Activated gamma-delta T cell (primary cell): ENCODE measurements at regions not wholly inside any gene's neighbourhood (a gene's known extent, or its start where the extent isn't known, plus 50 kb on each side); places are given as distances from the start of the nearest gene placed in this dataset.

Experiments used
- DNase-seq: peaks from one replicate; lab custom pipeline; 2025; lab: John Stamatoyannopoulos, UW

- no peak for DNase-seq
These were observed 565.7 kb upstream of the WWC1 start for GRCh38 chr5:167725741-167726140.

DNA sequence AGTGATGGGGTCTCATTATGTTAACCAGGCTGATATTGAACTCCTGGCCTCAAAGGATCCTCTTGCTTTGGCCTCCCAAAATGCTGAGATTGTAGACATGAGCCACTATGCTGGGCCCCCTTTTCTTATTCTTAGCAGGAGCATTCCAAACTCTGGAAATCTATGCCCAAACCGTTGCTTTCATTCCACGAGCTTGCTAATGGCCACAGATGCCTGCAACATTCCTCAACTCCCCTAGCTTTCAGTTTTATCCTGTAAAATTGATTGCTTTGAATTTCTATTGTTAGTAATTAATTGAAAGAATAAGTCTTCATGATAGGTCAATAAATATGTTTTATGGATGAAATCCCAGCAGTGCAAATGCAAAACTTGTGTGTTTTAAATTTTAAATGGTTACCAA lies 564.8 kb upstream of the WWC1 start:
- no peak for DNase-seq

GRCh38 chr5:167730121-167730520 lies 561.3 kb upstream of the WWC1 start:
- no peak for DNase-seq

DNA sequence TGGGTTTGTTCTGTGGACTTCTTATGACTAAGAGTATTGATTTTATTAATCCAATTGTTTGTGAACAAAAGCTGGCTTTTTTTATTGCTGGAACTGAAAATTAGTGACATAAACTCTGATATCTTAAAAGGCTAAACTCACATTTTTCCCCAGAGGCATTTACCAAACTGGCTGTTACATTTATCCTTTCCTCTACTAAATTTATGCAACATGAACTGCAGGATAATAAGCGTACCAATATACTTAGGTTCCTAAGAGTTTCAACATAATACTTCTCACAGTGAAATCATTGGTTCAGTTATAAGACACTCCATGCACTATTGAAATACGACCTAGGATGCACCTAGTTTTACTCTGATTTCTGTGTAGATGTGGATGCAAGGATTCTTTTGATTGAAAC lies 560.8 kb upstream of the WWC1 start:
- no peak for DNase-seq

DNA sequence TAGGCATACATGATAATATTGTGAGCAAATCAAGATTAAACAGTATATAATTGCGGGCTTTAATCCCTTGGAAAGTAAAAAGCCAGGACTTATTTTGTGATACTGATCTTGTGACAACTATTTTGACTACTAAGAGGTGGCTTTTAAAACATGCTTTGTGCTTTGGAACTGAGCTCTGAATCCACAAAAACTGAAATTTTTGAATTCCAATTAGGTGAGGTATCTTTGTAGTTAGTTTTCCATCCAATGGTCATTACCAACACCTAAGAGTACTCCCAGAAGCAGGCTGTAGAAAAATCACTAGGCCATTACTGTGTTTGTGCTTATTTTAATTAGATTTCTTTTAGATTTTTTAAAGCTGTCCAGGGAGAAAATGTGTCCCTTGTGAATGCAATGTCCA lies 559.5 kb upstream of the WWC1 start:
- no peak for DNase-seq

DNA sequence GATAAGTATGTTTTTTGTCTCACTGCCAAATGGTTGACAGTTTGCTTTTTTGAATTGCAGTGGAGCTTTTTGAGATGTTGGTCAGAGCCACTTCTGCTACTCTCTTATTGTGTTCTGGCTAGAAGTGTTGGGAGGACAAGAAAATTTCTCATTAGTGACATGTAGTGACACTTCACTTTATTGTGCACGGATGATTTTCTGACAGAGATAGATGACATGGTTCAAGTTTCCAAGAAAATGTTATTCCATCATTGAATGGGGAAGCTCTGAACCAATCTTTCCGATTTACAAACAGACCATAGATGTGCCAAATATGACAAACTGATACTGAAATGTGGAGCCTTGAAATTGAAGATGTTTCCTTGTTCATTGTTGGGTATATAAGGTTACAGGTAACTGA lies 558.9 kb upstream of the WWC1 start:
- no peak for DNase-seq

DNA sequence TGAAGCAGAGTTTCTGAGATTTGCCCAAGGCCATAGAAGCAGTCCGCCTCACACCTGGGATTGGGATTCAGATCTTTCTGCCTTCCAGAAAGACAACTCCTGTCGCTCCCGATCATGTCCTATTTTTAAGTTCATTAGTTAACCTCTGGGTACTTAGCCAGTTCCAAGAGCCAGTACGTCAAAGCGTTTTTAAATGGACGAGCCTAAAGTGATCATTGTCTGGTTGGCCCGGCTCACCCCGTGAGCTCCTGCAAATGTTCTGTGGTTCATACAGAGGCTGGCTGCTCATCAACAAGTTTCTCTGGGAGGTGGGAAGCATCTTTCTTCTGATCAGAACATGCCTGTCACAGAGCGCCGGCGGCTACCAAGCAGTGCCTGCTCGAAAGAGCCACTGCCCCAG lies 554.5 kb upstream of the WWC1 start:
- no peak for DNase-seq

GRCh38 chr5:167743695-167744464 lies 547.6 kb upstream of the WWC1 start:
- DNase-seq, result no peak

GRCh38 chr5:167745868-167746267 lies 545.6 kb upstream of the WWC1 start:
- no peak for DNase-seq

DNA sequence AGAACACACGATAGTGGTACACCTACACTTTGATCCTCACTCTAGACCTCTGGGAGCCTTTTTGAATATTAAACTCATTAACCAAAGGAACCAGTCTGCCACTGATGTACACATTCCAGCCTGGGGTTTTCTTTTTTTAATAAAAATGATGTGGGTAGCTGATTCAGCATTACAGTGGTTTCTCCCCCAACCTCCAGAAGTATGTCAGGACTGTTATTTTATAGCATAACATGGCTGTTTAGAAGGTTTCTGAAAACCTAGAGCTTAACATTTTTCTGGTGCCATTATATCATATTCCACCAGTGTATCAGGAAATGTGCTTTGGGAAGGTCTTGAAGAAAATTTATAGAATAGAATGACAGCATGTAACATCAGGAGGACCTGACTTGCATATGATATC lies 540.9 kb upstream of the WWC1 start:
- DNase-seq, result no peak

DNA sequence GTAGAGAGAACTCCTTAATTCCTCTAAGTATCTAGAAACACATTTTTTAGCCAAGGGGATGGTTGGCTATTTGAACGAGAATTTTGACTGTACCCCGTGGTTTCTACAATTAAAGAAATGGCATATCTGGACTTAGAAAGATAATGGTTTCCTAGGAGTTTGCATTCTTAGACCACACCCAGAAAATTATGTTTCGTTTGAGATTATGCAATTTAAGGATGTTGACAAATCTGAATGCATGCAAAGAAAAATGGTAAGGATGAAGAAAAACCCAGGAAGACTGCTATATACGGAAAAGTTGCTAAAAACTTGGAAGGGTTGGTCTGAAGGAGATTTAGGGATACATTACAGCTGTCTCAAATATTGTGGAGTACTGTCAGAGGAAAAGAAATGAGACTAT lies 538.5 kb upstream of the WWC1 start:
- DNase-seq, result no peak

- DNase-seq, result no peak
These were observed 537.5 kb upstream of the WWC1 start for GRCh38 chr5:167753725-167754490.

- no peak for DNase-seq
These were observed 536.9 kb upstream of the WWC1 start for GRCh38 chr5:167754501-167755021.

DNA sequence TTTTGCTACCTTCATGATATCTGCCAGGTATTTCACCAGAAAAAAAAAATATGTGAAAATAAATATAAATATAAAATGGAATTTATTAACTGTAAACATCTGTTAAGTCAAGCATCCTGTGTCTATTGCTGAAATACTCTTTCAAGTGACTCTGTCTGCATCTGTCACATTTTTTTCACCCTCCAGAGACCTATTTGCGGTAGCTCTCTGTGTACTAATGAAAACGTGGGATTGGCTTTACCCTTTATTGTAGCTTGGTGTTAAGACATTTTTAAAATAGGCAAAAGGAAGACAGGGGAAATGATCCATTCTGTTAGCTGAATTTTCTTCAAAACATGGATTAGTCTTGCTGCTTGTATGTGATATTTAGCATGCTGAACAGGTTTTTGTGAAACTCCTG lies 536.0 kb upstream of the WWC1 start:
- DNase-seq, result no peak

GRCh38 chr5:167759057-167759821 lies 532.2 kb upstream of the WWC1 start:
- no peak for DNase-seq

- no peak for DNase-seq
These were observed 527.7 kb upstream of the WWC1 start for GRCh38 chr5:167763772-167764171.

GRCh38 chr5:167764641-167765289 lies 526.7 kb upstream of the WWC1 start:
- no peak for DNase-seq

DNA sequence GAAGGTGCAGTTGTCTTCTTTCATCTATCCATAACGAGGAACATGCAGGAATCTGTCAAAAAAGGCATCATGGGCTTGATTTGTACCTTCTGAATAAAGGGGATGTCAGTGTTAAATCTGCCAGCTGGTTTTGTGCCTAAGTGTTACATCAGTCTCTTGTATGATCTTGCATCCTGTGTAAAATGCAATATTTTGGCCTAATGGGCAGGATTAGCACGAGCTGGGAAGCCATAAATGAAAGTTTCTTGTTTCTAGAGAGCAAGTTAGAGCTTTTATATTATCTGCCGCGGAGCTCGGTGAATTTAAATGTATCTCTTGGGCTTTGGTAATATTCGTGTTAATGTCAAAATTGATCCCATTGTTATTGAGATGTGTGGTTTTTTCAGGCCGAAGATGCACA lies 526.1 kb upstream of the WWC1 start:
- no peak for DNase-seq

- DNase-seq, result no peak
These were observed 524.5 kb upstream of the WWC1 start for GRCh38 chr5:167766957-167767356.

- DNase-seq, result no peak
These were observed 523.6 kb upstream of the WWC1 start for GRCh38 chr5:167767795-167768194.

- no peak for DNase-seq
These were observed 521.5 kb upstream of the WWC1 start for GRCh38 chr5:167769846-167770413.

DNA sequence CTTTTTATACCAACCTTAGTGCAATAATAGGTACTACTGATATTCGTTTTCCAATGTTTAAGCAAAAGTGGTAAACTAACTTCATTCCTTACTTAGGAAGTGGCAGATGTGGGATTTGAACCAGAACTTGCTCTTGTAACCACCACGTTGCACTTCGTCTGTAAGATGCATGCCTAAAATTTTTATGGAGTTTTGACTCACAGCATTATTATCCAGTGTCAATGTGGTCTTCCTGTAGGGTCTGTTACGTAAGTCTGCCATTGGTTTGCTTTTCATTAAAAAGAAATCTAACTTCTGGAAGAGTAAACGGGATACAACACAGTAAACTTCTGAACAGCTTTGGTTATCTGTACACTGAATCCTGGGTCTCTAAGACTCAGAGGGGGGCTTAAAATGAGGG lies 521.0 kb upstream of the WWC1 start:
- no peak for DNase-seq
